ENCODE measurements at regions not wholly inside any gene's neighbourhood (a gene's known extent, or its start where the extent isn't known, plus 50 kb on each side); places are given as distances from the start of the nearest gene placed in this dataset.
A peak's percentile ranks its signal among the peaks of the same experiment; 100 is the strongest.
"Not testable (repeated sequence)": the region's sequence is repeated elsewhere in the genome, so short reads cannot be mapped to it uniquely, and the experiment has no call there.

DNA sequence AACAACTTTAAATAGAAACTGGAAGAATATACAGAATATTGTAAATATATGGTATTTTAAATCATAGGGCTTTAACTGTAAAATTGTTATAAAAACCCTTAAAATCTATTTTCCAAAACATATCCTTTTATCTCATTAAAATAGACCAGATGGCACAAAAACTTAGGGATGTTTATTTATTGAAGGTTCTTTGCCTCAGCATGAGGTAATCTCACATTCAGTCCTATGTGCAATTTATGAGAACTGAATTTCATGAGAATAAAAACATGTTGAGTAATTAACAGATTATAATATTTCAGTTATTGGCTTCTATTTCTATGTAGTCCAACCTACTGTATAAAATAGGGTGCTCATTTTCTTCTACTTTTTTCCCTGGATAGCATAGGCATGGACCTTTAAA lies 329.2 kb upstream of the PRR16 start:
- TF ChIP-seq, protein P1, sequence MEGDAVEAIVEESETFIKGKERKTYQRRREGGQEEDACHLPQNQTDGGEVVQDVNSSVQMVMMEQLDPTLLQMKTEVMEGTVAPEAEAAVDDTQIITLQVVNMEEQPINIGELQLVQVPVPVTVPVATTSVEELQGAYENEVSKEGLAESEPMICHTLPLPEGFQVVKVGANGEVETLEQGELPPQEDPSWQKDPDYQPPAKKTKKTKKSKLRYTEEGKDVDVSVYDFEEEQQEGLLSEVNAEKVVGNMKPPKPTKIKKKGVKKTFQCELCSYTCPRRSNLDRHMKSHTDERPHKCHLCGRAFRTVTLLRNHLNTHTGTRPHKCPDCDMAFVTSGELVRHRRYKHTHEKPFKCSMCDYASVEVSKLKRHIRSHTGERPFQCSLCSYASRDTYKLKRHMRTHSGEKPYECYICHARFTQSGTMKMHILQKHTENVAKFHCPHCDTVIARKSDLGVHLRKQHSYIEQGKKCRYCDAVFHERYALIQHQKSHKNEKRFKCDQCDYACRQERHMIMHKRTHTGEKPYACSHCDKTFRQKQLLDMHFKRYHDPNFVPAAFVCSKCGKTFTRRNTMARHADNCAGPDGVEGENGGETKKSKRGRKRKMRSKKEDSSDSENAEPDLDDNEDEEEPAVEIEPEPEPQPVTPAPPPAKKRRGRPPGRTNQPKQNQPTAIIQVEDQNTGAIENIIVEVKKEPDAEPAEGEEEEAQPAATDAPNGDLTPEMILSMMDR (IDR thresholded peaks at IDR 0.05): no peak
- intact Hi-C loops (cut with DNase I, micrococcal nuclease): no loop called here
- Histone ChIP-seq H3K9me3 (no peaks in the 10 kb centered on the region), H3K4me1 (ENCODE audit: low read depth) (no peaks in the 10 kb centered on the region), H3K4me3 (no peak overlapping the region), H3K36me3 (ENCODE audit: low read depth) (no peaks in the 10 kb centered on the region)
- DNase-seq (no peak), ATAC-seq (no peak)

DNA sequence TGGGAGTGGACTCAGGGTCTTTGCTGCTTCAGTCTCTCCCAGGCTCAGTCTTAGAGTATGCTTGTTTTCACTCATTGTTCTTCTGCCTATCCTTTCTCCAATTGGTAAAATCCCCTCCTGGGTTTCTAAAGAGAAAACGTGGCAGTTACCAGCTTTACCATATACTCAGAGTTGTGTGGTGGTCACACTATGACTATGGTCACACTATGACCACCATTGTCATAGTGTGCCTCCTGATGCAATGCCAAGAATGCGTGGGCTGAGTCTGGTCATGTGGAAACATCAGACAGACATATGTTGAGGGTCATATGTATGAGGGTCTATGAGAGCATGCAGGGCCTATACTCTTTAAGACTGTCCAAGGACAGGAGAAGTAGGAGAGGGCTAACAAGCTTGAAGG lies 326.5 kb upstream of the PRR16 start:
- intact Hi-C loops (cut with DNase I, micrococcal nuclease): no loop called here
- TF ChIP-seq, protein P1 (IDR thresholded peaks at IDR 0.05): no peak
- ATAC-seq: no peak

DNA sequence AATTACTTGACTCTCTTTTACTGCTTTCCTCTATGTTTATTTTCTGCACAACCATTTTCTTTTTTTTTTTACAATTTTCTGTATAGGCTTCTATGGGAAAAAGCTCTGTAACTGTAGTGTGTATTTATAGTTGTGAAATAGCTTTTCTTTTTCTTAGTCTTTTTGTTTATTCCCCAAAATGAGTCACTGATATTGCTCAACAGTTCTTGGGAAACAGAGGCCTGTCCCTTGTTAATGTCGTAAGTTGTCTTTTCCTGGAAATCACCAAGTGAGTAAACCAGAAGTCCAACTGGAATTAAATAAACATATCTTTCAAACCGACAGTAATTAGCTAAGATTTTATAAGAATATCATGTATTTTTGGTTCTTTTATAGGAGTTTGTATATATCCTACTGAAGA lies 325.1 kb upstream of the PRR16 start:
- Histone ChIP-seq H3K4me3 (no peak overlapping the region), H3K4me1 (ENCODE audit: low read depth) (peaks cover 3% of the 10 kb centered on the region), H3K36me3 (ENCODE audit: low read depth) (no peaks in the 10 kb centered on the region), H3K9me3 (no peaks in the 10 kb centered on the region)
- intact Hi-C loops (cut with DNase I, micrococcal nuclease): no loop called here
- DNase-seq (peak in 1 of 3 donors; percentile 15), ATAC-seq (peak; percentile 69)
- TF ChIP-seq, protein P1 (IDR thresholded peaks at IDR 0.05): no peak

More for the DNA sequence above, 326.5 kb upstream of the PRR16 start:
- peaks cover 3% of the 10 kb centered on the region for H3K4me1 ChIP-seq (ENCODE audit: low read depth)
- H3K9me3 ChIP-seq: no peaks in the 10 kb centered on the region
- no peak for DNase-seq
- H3K4me3 ChIP-seq: no peak overlapping the region
- no peaks in the 10 kb centered on the region for H3K36me3 ChIP-seq (ENCODE audit: low read depth)

DNA sequence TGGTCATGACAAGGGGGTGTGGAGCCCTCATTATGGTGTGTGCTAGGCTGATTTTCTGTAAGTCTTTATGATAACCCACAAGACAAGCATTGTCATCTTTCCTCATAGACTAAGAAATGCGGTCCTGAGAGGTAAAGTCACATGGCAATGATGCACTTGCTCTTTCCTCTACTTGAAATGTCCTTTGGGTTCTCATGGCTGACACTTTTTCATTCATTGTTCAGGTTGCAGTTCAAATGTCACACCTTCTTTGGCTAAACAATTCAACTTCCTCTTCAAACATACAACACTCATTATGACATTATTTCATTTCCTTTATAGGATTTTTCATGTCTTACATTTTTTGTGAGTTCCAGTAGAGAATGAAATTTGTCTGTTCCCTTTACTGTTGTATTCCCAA lies 323.6 kb upstream of the PRR16 start:
- H3K36me3 ChIP-seq (ENCODE audit: low read depth): no peaks in the 10 kb centered on the region
- peaks cover 8% of the 10 kb centered on the region for H3K9me3 ChIP-seq
- intact Hi-C loops (cut with DNase I, micrococcal nuclease): no loop called here
- TF ChIP-seq, protein P1 (IDR thresholded peaks at IDR 0.05): no peak
- ATAC-seq: peak; percentile 43
- DNase-seq: no peak
- H3K4me1 ChIP-seq (ENCODE audit: low read depth): peaks cover 3% of the 10 kb centered on the region
- H3K4me3 ChIP-seq: no peak overlapping the region

DNA sequence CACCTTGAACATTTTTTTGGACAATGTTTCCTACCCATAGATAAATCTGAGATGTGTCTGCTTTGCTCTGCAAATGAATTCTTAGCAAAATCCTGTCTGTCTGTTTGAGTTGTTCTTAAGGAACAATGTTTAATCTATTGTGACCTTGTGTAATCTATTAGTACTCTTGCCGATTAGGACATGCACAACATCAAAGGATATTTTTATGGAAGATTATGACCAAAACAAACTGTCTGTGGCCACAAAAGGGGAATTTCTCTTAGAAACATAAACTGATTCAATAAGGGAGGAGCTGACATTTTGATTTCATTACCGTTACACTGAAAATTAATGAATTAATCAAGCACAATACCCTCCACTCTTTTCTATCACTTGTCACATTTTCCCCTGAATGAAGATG lies 323.0 kb upstream of the PRR16 start:
- Histone ChIP-seq H3K36me3 (ENCODE audit: low read depth) (no peaks in the 10 kb centered on the region), H3K9me3 (peaks cover 10% of the 10 kb centered on the region), H3K4me3 (no peak overlapping the region), H3K4me1 (ENCODE audit: low read depth) (peaks cover 3% of the 10 kb centered on the region)
- TF ChIP-seq, protein P1 (IDR thresholded peaks at IDR 0.05): no peak
- intact Hi-C loops (cut with DNase I, micrococcal nuclease): no loop called here
- ATAC-seq (no peak), DNase-seq (no peak)

DNA sequence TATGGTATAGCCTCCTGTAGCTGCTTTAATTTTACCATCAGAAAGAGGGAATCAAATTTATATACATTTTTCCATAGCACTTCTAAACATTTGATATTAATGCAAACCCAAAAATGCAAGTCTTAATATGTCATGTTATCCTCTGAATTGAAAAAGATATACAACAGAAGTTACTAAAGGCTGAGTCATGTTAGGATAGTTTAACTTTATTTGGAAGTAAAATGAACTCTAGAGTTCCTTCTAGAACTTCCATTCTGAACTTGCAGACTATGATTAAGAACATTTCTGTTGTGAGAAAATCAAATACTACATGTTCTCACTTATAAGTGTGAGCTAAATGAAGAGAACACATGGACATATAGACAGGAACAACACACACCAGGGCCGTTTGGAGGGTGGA lies 317.3 kb upstream of the PRR16 start:
- intact Hi-C loops (cut with DNase I, micrococcal nuclease): no loop called here
- Histone ChIP-seq H3K9me3 (peaks cover 10% of the 10 kb centered on the region), H3K4me3 (no peak overlapping the region), H3K4me1 (ENCODE audit: low read depth) (no peaks in the 10 kb centered on the region), H3K36me3 (ENCODE audit: low read depth) (no peaks in the 10 kb centered on the region)
- TF ChIP-seq, protein P1 (IDR thresholded peaks at IDR 0.05): no peak
- DNase-seq (no peak), ATAC-seq (no peak)

DNA sequence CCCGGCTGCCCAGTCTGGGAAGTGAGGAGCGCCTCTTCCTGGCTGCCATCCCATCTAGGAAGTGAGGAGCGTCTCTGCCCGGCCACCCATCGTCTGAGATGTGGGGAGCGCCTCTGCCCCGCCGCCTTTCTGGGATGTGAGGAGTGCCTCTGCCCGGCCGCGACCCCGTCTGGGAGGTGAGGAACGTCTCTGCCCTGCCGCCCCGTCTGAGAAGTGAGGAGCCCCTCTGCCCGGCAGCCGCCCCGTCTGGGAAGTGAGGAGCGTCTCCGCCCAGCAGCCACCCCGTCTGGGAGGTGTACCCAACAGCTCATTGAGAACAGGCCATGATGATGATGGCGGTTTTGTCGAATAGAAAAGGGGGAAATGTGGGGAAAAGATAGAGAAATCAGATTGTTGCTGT lies 316.2 kb upstream of the PRR16 start:
- H3K36me3 ChIP-seq (ENCODE audit: low read depth); H3K9me3 ChIP-seq; H3K4me3 ChIP-seq; ATAC-seq; H3K4me1 ChIP-seq (ENCODE audit: low read depth); intact Hi-C loops (cut with DNase I, micrococcal nuclease): not testable (repeated sequence)
- DNase-seq: peak in 1 of 3 donors; percentile 37

Measured in mucosa of descending colon (tissue), 3 donors.